LNCaP clone FGC (cell line): ENCODE measurements at regions not wholly inside any gene's neighbourhood (a gene's known extent, or its start where the extent isn't known, plus 50 kb on each side); places are given as distances from the start of the nearest gene placed in this dataset.

Experiments
- DNase-seq: peaks from one replicate; pipeline ENCODE4 v3.0.0-alpha.2; 2011; ENCODE audit warnings: low read depth
- H3K4me3 ChIP-seq: 2 replicates; pipeline ENCODE4 v1.5.1; 2011; ENCODE audit warnings: mild to moderate bottlenecking, low read depth, low read length, control low read depth
- CTCF ChIP-seq: IDR thresholded peaks from 2 replicates; pipeline ENCODE4 v1.5.1; 2012; ENCODE audit warnings: mild to moderate bottlenecking; ENCODE audit not compliant: control insufficient read depth, insufficient read depth; ENCODE audit errors: extremely low read depth

- no peak for TF ChIP-seq CTCF
- DNase-seq: no peak
- H3K4me3 ChIP-seq: no peak overlapping the region
These were observed 353.1 kb upstream of the BOD1L1 start for GRCh38 chr4:13980317-13981310.

GRCh38 chr4:13981499-13981898 is 354.0 kb upstream of the BOD1L1 start:
- DNase-seq: no peak
- H3K4me3 ChIP-seq: no peak overlapping the region
- no peak for TF ChIP-seq CTCF

GRCh38 chr4:13982010-13982409 is 354.5 kb upstream of the BOD1L1 start:
- DNase-seq: no peak
- H3K4me3 ChIP-seq: no peak overlapping the region
- TF ChIP-seq CTCF: no peak

- no peak for DNase-seq
- no peak overlapping the region for H3K4me3 ChIP-seq
- no peak for TF ChIP-seq CTCF
These were observed 355.8 kb upstream of the BOD1L1 start for GRCh38 chr4:13983189-13983790.

- DNase-seq: no peak
- TF ChIP-seq CTCF: no peak
- H3K4me3 ChIP-seq: no peak overlapping the region
These were observed 357.7 kb upstream of the BOD1L1 start for GRCh38 chr4:13984991-13985800.

GRCh38 chr4:13985837-13986236 is 358.3 kb upstream of the BOD1L1 start:
- no peak for TF ChIP-seq CTCF
- DNase-seq: no peak
- no peak overlapping the region for H3K4me3 ChIP-seq
